LNCAP (cell line): ENCODE measurements at regions not wholly inside any gene's neighbourhood (a gene's known extent, or its start where the extent isn't known, plus 50 kb on each side); places are given as distances from the start of the nearest gene placed in this dataset.
A peak's percentile ranks its signal among the peaks of the same experiment; 100 is the strongest.

Source experiments
- TF ChIP-seq, protein P1 (sequence below): fragments of 450-650 bp; IDR thresholded peaks from 2 replicates; pipeline ENCODE4 v1.5.1; 2017; ENCODE audit warnings: mild to moderate bottlenecking

DNA sequence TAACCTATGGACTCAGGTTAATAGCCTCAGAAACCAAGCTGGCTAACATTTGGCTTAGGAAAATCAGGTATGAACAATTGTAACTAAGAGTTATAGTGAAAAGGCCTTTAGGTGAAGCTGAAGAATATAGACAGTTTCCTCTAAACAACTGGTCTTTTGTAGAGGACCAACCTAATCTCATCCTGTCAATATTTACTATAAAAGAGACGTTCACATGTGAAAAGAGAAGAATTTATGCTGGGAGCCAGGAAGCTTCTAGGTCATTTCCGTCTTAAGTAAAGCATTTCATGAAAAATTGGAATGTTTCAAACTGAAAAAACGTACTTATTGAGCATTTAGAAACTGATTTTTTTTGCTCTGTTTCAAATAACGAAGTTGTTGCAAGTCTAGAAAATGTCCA, 764.3 kb upstream of the GOLIM4 start:
- TF ChIP-seq, protein P1, sequence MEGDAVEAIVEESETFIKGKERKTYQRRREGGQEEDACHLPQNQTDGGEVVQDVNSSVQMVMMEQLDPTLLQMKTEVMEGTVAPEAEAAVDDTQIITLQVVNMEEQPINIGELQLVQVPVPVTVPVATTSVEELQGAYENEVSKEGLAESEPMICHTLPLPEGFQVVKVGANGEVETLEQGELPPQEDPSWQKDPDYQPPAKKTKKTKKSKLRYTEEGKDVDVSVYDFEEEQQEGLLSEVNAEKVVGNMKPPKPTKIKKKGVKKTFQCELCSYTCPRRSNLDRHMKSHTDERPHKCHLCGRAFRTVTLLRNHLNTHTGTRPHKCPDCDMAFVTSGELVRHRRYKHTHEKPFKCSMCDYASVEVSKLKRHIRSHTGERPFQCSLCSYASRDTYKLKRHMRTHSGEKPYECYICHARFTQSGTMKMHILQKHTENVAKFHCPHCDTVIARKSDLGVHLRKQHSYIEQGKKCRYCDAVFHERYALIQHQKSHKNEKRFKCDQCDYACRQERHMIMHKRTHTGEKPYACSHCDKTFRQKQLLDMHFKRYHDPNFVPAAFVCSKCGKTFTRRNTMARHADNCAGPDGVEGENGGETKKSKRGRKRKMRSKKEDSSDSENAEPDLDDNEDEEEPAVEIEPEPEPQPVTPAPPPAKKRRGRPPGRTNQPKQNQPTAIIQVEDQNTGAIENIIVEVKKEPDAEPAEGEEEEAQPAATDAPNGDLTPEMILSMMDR = no peak

DNA sequence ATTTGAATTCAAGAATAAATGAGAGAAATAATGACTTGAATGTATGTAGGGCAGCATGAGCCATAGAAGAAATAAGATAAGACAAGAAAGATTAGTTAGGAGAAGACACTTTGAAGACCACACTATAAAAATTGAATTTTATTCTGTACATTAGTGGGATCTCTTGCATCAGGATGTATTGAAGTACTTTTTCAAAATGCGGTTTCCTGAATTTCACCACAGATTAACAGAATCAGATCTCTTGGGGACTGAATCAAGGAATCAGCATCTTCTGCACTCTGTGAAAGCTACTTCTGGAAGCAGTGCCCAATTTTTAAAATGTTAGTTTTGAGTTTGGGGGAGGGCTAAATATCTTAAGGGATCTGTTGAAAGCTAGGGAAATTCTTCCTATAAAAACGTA, 763.9 kb upstream of the GOLIM4 start:
- TF ChIP-seq, protein P1 = no peak

DNA sequence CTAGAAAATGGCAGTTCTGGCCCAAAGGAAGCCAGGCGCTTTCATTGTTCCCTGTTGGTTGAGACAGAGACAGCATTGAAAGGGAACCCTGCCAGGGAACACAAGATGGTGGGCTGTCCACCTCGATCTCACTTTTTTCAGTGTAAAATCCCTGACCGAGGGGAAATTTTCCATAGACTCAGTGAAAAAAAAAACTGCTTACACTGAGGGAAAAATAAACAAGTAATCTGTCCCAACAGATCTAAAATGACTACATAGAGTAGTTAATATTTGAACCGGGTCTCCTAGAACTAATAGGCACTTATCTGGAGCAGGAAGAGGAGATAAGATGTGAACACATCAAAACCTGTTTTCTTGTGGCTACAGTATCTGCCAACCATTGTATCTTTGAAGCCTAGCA, 763.4 kb upstream of the GOLIM4 start:
- TF ChIP-seq, protein P1 = no peak

DNA sequence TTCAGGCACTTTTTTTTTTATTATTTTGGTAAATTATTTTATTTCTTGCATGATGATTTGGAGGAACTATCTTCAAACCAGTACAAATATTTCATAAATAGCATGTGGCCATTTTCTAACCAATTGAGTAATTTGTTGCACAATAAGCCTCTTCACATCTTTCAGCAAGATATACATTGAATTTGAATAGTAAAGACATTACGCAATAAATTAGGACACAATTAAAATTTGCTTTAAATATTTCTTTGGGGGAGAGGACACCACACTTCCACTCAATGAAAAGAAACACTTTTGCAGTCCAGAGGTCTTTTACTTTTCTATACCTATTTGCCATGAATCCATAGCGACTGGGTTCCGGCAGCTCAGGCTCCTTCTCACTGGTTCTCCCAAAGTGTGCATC, 762.6 kb upstream of the GOLIM4 start:
- TF ChIP-seq, protein P1 = no peak

DNA sequence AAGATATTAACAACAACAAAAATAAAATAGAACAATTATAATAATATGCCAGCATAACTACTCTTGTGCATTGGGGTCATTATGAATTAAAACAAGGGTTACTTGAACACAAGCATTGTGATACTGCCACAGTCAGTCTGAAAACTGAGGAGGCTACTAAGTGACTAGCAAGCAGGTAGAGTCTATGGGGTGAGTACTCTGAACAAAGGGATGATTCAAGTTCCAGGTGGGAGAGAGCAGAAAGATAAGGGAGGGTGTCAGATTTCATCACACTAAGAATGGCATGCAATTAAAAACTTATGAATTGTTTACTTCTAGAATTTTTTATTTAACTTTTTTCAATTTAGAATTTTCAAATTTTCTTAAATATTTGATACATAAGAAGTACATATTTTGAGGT, 754.4 kb upstream of the GOLIM4 start:
- TF ChIP-seq, protein P1 = no peak

DNA sequence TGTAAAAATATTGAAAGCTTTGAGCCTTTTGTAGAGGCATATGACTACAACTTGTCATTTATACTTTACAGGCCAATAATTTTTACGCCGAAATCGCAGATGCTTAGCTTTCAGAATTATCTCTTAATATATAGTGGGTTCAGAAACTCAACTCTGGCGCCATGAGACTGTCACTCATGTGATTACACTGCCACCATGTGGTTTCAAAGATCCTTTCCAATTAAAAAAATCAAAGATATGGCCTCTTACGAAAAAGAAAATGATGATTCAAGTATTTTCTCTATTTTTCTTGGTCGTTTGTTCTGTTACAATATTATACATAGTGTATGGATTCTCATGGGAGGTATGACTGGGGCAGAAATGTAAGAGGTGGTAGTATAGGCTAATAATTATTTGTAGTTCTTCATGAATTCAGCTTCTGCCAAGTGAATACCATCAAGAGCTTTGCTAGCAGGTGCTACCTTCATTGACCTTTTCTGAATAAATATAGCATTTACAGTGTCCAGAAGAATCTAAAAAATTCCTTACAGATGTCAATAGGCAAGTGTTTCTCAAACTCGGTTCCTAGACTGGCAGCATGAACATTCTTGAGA, 751.7 kb upstream of the GOLIM4 start:
- TF ChIP-seq, protein P1 = peak; percentile 63

DNA sequence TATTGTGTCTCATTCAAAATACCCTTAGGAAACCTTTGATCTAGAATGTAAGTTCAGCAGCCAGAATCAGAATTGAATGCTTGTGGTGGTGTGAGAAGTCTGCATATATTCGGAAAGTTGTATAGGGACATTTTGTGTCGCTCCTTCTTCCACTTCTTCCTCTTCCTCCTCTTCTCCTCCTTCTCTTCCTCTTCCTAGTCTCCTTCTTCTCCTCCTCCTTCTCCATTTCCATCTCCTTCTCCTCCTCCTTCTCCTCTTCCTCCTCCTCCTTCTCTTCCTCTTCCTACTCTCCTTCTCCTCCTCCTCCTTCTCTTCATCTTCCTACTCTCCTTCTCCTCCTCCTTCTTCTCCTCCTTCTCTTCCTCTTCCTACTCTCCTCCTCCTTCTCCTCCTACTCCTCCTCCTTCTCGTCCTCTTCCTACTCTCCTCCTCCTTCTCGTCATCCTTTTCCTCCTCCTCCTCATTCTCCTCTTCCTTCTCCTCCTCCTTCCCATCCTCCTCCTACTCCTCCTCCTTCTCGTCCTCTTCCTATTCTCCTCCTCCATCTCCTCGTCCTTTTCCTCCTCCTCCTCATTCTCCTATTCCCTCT, 749.3 kb upstream of the GOLIM4 start:
- TF ChIP-seq, protein P1 = no peak

DNA sequence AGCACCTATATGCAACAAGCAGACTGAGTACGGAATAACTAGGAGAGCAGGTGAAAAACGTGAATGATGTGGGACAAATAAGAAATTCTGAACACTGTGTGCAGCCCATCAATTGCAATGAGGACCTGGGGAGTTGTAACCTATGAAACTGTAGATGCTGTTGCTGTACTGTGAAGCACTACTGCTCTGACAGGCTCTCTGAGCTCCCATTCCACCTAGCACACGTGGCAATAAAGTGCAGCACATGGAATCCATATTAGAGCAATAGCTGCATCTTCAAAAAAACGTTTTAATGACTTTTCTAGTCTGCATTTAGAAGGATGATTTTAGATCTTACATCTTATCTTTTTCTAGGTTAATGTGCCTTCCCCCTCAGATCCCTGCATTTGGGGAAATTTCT, 748.7 kb upstream of the GOLIM4 start:
- TF ChIP-seq, protein P1 = no peak
